ENCODE measurements at regions not wholly inside any gene's neighbourhood (a gene's known extent, or its start where the extent isn't known, plus 50 kb on each side); places are given as distances from the start of the nearest gene placed in this dataset.

DNA sequence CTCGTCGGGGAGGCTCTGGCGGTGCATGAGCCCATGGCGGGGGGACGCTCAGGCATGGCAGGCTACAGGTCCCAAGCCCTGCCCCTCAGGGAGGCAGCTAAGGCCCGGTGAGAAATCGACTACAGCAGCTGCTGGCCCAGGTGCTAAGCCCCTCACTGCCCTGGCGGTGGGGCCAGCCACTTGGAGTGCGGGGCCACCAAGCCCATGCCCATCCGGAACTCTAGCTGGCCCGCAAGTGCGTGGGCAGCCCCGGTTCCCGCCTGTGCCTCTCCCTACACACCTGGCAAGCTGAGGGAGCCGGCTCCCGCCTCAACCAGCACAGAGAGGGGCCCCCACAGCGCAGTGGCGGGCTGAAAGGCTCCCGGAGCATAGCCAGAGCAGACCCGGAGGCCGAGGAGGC is 1896.9 kb upstream of the CDH6 start:
- TF ChIP-seq, protein P1, sequence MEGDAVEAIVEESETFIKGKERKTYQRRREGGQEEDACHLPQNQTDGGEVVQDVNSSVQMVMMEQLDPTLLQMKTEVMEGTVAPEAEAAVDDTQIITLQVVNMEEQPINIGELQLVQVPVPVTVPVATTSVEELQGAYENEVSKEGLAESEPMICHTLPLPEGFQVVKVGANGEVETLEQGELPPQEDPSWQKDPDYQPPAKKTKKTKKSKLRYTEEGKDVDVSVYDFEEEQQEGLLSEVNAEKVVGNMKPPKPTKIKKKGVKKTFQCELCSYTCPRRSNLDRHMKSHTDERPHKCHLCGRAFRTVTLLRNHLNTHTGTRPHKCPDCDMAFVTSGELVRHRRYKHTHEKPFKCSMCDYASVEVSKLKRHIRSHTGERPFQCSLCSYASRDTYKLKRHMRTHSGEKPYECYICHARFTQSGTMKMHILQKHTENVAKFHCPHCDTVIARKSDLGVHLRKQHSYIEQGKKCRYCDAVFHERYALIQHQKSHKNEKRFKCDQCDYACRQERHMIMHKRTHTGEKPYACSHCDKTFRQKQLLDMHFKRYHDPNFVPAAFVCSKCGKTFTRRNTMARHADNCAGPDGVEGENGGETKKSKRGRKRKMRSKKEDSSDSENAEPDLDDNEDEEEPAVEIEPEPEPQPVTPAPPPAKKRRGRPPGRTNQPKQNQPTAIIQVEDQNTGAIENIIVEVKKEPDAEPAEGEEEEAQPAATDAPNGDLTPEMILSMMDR (IDR thresholded peaks at IDR 0.05): no peak
- Mint-ChIP-seq H3K4me1 (ENCODE audit: low read depth) (no peaks in the 10 kb centered on the region), H3K9me3 (peaks cover 18% of the 10 kb centered on the region), H3K27ac (no peak overlapping the region), H3K36me3 (ENCODE audit: low read depth) (no peaks in the 10 kb centered on the region), H3K27me3 (no peaks in the 10 kb centered on the region), H3K4me3 (no peak overlapping the region)
- no peak for DNase-seq
- CTCF ChIA-PET: no interaction called here
- intact Hi-C loops (cut with micrococcal nuclease): no loop called here
- POLR2A ChIA-PET: no interaction called here
- no peak for ATAC-seq

- ATAC-seq (no peak), DNase-seq (no peak)
- Mint-ChIP-seq H3K4me1 (ENCODE audit: low read depth) (no peaks in the 10 kb centered on the region), H3K4me3 (no peak overlapping the region), H3K9me3 (peaks cover 30% of the 10 kb centered on the region), H3K27ac (no peak overlapping the region), H3K27me3 (no peaks in the 10 kb centered on the region), H3K36me3 (ENCODE audit: low read depth) (no peaks in the 10 kb centered on the region)
- intact Hi-C loops (cut with micrococcal nuclease): no loop called here
- ChIA-PET CTCF (no interaction called here), POLR2A (no interaction called here)
- TF ChIP-seq, protein P1 (IDR thresholded peaks at IDR 0.05): no peak
Observed at GRCh38 chr5:29277642-29278041, 1915.8 kb upstream of the CDH6 start.

GRCh38 chr5:29276371-29276770 is 1917.1 kb upstream of the CDH6 start:
- Mint-ChIP-seq H3K9me3 (peaks cover 28% of the 10 kb centered on the region), H3K27ac (no peak overlapping the region), H3K27me3 (no peaks in the 10 kb centered on the region), H3K36me3 (ENCODE audit: low read depth) (no peaks in the 10 kb centered on the region), H3K4me3 (no peak overlapping the region), H3K4me1 (ENCODE audit: low read depth) (no peaks in the 10 kb centered on the region)
- DNase-seq (no peak), ATAC-seq (no peak)
- CTCF ChIA-PET: no interaction called here
- TF ChIP-seq, protein P1 (IDR thresholded peaks at IDR 0.05): no peak
- POLR2A ChIA-PET: no interaction called here
- intact Hi-C loops (cut with micrococcal nuclease): no loop called here

GRCh38 chr5:29263915-29264351 is 1929.6 kb upstream of the CDH6 start:
- TF ChIP-seq, protein P1 (IDR thresholded peaks at IDR 0.05): no peak
- no peaks in the 10 kb centered on the region for H3K27me3 Mint-ChIP-seq
- H3K4me3 Mint-ChIP-seq: no peak overlapping the region
- ChIA-PET POLR2A (no interaction called here), CTCF (no interaction called here)
- H3K36me3 Mint-ChIP-seq (ENCODE audit: low read depth): no peaks in the 10 kb centered on the region
- intact Hi-C loops (cut with micrococcal nuclease): no loop called here
- H3K27ac Mint-ChIP-seq: no peak overlapping the region
- H3K9me3 Mint-ChIP-seq: peaks cover 10% of the 10 kb centered on the region
- no peak for ATAC-seq
- DNase-seq: no peak
- no peaks in the 10 kb centered on the region for H3K4me1 Mint-ChIP-seq (ENCODE audit: low read depth)

DNA sequence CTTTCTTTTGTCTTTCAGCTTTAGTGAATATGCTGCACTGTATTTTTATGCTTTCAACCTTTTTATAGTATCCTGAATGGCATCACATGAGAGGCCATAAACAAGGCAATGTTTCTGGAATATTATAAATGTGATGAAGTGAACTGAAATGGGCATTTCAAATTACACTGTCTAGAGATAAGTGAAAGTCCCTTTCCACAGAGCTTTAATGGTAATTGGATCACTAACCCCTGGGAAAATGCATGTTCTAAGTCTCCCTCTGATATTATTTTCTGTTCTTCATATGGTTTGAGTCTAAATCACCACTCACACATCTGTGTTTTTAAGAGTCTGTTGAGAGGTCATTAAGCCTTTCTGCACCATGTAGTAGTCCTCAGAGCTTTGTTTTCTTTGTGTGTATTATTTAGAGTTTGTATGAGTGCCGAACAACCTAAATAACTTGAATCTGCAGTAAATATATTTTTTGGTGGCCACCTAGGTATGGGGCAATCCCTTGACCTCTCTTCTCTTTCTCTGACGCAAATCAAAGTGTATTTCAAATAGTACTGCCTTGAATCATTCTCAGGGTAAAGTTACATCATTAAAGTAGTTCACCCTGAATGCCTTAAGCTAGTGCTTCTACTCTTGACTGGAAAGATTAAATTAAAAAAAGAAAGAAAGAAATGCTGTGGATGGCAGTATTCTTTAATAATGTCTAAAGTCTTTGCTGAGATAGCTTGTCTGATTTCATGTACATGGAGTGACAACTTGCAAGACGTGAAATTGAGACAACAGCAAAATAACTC is 1931.0 kb upstream of the CDH6 start:
- no peaks in the 10 kb centered on the region for H3K4me1 Mint-ChIP-seq (ENCODE audit: low read depth)
- intact Hi-C loops (cut with micrococcal nuclease): no loop called here
- no peaks in the 10 kb centered on the region for H3K36me3 Mint-ChIP-seq (ENCODE audit: low read depth)
- ChIA-PET CTCF (no interaction called here), POLR2A (no interaction called here)
- H3K9me3 Mint-ChIP-seq: peaks cover 10% of the 10 kb centered on the region
- no peak overlapping the region for H3K27ac Mint-ChIP-seq
- TF ChIP-seq, protein P1 (IDR thresholded peaks at IDR 0.05): no peak
- ATAC-seq: no peak
- H3K4me3 Mint-ChIP-seq: no peak overlapping the region
- H3K27me3 Mint-ChIP-seq: no peaks in the 10 kb centered on the region
- no peak for DNase-seq
